Lower lobe of right lung (tissue), 2 donors: ENCODE measurements at regions not wholly inside any gene's neighbourhood (a gene's known extent, or its start where the extent isn't known, plus 50 kb on each side); places are given as distances from the start of the nearest gene placed in this dataset.

Experiments
- ATAC-seq, 2 donors: fragments of 200-7000 bp; cut with Tn5 transposase; one replicate each; pipeline ENCODE4 v1.9.1; 2020 to 2022; ENCODE audit warnings: mild to moderate bottlenecking in 2 of 2, moderate library complexity in 2 of 2
- DNase-seq: peaks from one replicate; pipeline ENCODE4 v3.0.0-alpha.2; 2020
- H3K27ac ChIP-seq: fragments of 200-600 bp; one replicate; pipeline ENCODE4 v1.8.0; 2022
- H3K27me3 ChIP-seq: fragments of 200-600 bp; one replicate; pipeline ENCODE4 v1.8.0; 2022; ENCODE audit warnings: low read depth
- H3K36me3 ChIP-seq: fragments of 200-600 bp; one replicate; pipeline ENCODE4 v1.8.0; 2022; ENCODE audit warnings: mild to moderate bottlenecking
- H3K4me1 ChIP-seq: fragments of 200-600 bp; one replicate; pipeline ENCODE4 v1.8.0; 2022
- H3K4me3 ChIP-seq: fragments of 200-600 bp; one replicate; pipeline ENCODE4 v1.8.0; 2022; ENCODE audit warnings: mild to moderate bottlenecking
- H3K9me3 ChIP-seq: fragments of 200-600 bp; one replicate; pipeline ENCODE4 v1.8.0; 2022
- intact Hi-C: fragments of 100-400 bp; cut with DNase I; formaldehyde crosslinking; loops from one replicate; pipeline ENCODE4 v1.11.0; 2022
- TF ChIP-seq, protein P1 (sequence below): fragments of 200-600 bp; IDR thresholded peaks from one replicate; pipeline ENCODE4 v1.8.0; 2022; ENCODE audit warnings: antibody characterized with exemption, mild to moderate bottlenecking
- donor health status: DM: no; HTN: yes; CAD: no; lungs with severe emphysema.

DNA sequence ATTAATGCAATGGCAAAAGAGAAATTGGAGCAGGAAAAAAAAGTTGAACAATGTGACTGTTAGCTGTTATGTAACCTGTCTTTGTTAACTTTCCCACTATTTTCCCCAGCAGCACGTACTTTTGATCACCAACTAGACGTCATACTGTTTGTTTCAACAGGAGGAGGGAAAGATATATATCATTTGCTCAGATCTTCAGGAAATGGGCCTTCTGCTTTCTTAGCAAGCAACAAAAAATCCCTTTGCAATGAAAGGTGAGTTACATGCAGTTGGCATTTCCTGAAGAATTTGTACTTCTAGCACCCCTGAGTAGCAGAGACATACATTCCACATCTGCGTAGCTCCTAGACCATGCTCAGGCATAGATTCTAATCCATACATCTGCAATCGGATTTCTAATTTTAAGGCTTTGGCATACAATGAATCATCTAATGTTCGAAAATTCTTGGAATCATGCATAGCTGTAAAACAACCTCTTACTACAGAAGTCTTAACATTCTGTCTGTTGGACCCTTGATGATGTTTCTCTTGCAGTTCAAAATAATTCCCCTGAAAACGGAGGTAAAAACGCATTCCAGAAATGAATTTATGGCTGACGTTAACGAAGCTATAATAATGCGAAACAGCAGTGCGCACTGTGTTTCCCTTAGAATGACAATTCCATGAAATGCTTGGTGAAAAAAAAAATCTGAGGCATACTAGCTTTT, 286.9 kb upstream of the MGMT start:
- no peaks in the 10 kb centered on the region for H3K4me1 ChIP-seq

GRCh38 chr10:129184196-129184595, 282.8 kb upstream of the MGMT start:
- intact Hi-C loops: no loop called here
- H3K27me3 ChIP-seq: no peaks in the 10 kb centered on the region
- H3K9me3 ChIP-seq: no peaks in the 10 kb centered on the region
- H3K36me3 ChIP-seq: no peaks in the 10 kb centered on the region
- no peak overlapping the region for H3K4me3 ChIP-seq
- H3K4me1 ChIP-seq: no peaks in the 10 kb centered on the region
- TF ChIP-seq, protein P1, sequence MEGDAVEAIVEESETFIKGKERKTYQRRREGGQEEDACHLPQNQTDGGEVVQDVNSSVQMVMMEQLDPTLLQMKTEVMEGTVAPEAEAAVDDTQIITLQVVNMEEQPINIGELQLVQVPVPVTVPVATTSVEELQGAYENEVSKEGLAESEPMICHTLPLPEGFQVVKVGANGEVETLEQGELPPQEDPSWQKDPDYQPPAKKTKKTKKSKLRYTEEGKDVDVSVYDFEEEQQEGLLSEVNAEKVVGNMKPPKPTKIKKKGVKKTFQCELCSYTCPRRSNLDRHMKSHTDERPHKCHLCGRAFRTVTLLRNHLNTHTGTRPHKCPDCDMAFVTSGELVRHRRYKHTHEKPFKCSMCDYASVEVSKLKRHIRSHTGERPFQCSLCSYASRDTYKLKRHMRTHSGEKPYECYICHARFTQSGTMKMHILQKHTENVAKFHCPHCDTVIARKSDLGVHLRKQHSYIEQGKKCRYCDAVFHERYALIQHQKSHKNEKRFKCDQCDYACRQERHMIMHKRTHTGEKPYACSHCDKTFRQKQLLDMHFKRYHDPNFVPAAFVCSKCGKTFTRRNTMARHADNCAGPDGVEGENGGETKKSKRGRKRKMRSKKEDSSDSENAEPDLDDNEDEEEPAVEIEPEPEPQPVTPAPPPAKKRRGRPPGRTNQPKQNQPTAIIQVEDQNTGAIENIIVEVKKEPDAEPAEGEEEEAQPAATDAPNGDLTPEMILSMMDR: no peak
- DNase-seq: no peak
- ATAC-seq: no peak
- no peak overlapping the region for H3K27ac ChIP-seq

More for the DNA sequence above, 286.9 kb upstream of the MGMT start:
- Histone ChIP-seq H3K27me3 (peaks cover 7% of the 10 kb centered on the region), H3K36me3 (no peaks in the 10 kb centered on the region), H3K27ac (no peak overlapping the region), H3K4me3 (no peak overlapping the region), H3K9me3 (no peaks in the 10 kb centered on the region)
- TF ChIP-seq, protein P1: no peak
- intact Hi-C loops: no loop called here
- DNase-seq: no peak
- ATAC-seq: no peak

GRCh38 chr10:129187331-129187730, 279.7 kb upstream of the MGMT start:
- no peak overlapping the region for H3K4me3 ChIP-seq
- H3K27me3 ChIP-seq: no peaks in the 10 kb centered on the region
- DNase-seq: no peak
- H3K9me3 ChIP-seq: no peaks in the 10 kb centered on the region
- H3K36me3 ChIP-seq: no peaks in the 10 kb centered on the region
- peaks cover 3% of the 10 kb centered on the region for H3K4me1 ChIP-seq
- TF ChIP-seq, protein P1: no peak
- ATAC-seq: no peak
- intact Hi-C loops: no loop called here
- no peak overlapping the region for H3K27ac ChIP-seq

DNA sequence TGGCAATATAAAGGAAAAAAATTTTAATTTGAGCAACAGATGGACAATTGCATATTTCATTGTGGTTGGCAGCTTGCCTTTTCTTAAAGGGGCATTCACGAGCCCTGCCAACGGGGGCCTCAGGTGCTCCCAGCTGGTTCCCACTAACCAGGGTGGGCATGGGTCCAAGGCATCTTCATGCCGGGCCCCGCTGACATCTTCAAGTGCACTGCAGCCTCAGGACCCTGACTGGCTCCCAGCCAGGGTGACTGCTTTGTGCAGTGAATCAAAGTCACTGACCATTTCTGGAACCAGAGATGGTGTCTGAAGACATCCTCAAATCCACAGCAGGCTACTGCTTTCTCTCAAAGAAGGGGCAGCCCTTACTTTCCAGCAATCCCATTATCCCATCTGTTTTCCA, 275.2 kb upstream of the MGMT start:
- ATAC-seq: no peak

GRCh38 chr10:129192344-129193128, 274.5 kb upstream of the MGMT start:
- peak; percentile 43 to 68 for ATAC-seq
- TF ChIP-seq, protein P1: no peak
- intact Hi-C loops: no loop called here
- Histone ChIP-seq H3K4me1 (peaks cover 3% of the 10 kb centered on the region), H3K9me3 (no peaks in the 10 kb centered on the region), H3K27me3 (peaks cover 4% of the 10 kb centered on the region), H3K36me3 (no peaks in the 10 kb centered on the region), H3K27ac (no peak overlapping the region), H3K4me3 (no peak overlapping the region)
- no peak for DNase-seq

More for the DNA sequence above, 275.2 kb upstream of the MGMT start:
- peaks cover 4% of the 10 kb centered on the region for H3K27me3 ChIP-seq
- DNase-seq: no peak
- H3K9me3 ChIP-seq: no peaks in the 10 kb centered on the region
- no peak overlapping the region for H3K4me3 ChIP-seq
- no peak overlapping the region for H3K27ac ChIP-seq
- intact Hi-C loops: no loop called here
- TF ChIP-seq, protein P1: no peak
- H3K4me1 ChIP-seq: peaks cover 3% of the 10 kb centered on the region
- no peaks in the 10 kb centered on the region for H3K36me3 ChIP-seq
